Hematopoietic multipotent progenitor cell treated with erythropoietin and hydrocortisone succinate and interleukin-3 and kit ligand, for 8 days (in vitro differentiated cells): ENCODE measurements at regions not wholly inside any gene's neighbourhood (a gene's known extent, or its start where the extent isn't known, plus 50 kb on each side); places are given as distances from the start of the nearest gene placed in this dataset.

Experiments used
- DNase-seq: peaks from one replicate; pipeline ENCODE4 v3.0.0-alpha.2; 2015

- DNase-seq: no peak
Observed at GRCh38 chr2:12300019-12300602, 416.6 kb upstream of the TRIB2 start.

- DNase-seq: no peak
Observed at GRCh38 chr2:12300927-12301326, 415.8 kb upstream of the TRIB2 start.

- DNase-seq: no peak
Observed at GRCh38 chr2:12302140-12302539, 414.6 kb upstream of the TRIB2 start.

DNA sequence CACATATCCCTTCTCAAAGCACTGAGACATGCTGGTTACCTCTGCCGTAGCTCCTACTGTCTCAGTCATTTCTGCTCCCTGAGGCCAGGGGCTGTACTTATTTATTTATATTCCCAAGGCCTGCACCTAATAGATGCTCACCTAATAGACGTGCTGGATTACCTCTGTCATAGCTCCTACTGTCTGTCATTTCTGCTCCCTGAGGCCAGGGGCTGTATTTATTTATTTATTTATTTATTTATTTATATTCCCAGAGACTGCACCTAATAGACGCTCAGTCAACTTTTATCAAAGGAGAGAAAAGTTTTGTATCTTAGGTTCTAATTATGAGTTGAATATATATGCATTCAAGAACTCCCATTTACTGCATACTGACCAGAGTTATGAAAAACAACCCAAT lies 414.0 kb upstream of the TRIB2 start:
- DNase-seq: no peak

DNA sequence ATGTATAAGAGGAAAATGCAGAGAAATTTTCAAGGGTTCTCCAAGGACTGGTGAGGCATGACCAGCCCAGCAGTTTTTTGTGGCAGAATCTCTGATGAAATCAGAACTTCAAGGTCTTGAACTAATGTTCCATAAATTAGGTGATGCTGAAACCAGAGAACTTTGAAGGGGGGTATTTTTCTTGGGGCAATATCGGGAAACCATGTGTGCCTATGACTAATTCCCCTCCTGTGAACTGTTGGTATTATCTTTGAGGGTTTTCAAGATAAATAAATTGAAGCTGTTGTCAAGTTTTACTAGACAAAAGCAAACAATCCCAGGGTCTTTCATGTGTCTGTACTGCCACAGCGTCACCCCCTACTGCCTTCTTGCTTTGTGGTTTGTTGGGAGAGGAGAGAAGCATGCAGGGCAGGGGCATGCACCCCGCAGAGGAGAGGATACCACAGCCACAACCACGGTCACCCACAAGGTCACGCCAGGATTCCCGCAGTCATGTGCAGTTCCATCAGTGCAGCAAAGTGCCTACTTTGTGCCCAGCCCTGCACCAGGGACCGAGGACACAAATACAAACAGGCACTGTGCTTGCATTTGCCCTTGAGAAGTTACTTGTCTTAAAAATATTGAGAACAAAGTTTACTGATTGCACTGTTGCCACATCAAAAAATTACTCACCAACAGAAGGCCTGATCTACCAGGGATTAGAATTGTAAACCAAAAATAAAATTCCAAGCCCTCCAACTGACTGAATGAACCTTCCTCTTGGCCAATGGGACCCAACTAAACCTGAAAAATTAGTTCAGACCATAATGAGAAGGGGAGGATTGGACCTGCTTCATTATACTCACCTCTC lies 413.3 kb upstream of the TRIB2 start:
- DNase-seq: peak; percentile 17

- DNase-seq: no peak
Observed at GRCh38 chr2:12304564-12305171, 412.1 kb upstream of the TRIB2 start.

DNA sequence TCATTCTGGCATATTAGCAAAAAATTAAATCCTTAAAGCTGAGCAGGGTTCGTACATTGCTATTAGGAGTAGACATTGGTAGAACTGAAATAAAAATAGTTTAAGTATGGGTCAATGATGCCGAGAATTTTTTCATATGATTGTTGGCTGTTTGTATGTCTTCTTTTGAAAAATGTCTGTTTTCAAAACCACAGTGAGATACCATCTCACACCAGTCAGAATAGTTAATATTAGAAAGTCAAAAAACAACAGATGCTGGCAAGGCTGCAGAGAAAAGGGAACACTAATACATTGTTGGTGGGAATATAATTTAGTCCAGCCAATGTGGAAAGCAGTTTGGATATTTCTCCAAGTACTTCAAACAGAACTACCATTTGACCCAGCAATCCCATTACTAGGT lies 410.8 kb upstream of the TRIB2 start:
- no peak for DNase-seq

GRCh38 chr2:12310399-12310798 lies 406.3 kb upstream of the TRIB2 start:
- no peak for DNase-seq

DNA sequence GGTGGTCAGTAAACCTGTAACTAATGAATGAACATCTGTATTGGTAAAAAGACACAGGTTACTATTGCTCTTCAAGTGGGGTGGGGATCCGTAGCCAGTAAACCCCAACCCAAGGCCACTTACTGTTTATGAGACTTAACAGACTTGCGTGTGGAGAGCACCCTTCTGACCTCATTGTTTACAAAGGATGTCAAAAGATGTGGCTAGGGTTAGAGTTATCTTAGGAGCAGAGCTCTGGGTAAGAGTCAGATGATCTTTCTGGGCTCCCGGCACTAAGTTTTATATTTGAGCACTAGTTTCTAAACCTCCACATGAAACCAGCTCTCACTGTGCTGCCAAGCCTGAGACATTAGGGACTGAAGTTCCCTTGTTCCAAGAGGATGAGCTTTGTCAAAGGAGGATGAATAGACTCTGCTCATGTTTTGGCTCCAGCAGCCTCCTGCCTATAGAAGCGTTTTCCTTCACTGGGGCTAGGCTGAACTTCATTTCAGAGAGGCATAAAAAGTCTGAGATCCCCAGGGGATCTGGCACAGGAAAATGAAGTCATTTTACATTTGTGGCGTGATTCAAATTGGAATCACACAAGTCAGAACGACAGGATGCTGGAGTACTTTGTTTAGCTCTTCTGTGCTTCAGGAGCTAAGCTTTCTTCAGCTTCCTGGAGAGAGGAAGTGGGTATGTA lies 403.1 kb upstream of the TRIB2 start:
- no peak for DNase-seq

- DNase-seq: no peak
Observed at GRCh38 chr2:12314127-12314760, 402.5 kb upstream of the TRIB2 start.

DNA sequence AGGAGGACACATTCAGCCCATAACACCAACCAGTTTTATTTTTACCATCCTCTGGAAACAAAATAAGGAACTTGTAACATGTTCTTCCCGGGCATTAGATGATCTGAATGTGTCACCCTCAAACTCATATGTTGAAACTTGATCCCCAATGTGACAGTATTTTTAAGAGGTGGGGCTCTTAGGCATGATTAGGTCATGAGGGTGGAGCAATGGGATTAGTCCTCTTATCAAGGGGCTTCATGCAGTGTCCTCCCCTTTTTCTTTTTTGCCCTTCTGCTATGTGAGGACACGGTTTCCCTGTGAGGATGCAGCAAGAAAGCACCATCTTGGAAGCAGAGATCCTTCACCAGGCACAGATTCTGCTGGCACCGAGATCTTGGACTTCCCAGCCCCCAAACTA lies 401.5 kb upstream of the TRIB2 start:
- DNase-seq: peak; percentile 19

- DNase-seq: no peak
Observed at GRCh38 chr2:12316476-12316875, 400.3 kb upstream of the TRIB2 start.

- DNase-seq: no peak
Observed at GRCh38 chr2:12317286-12317685, 399.4 kb upstream of the TRIB2 start.

- no peak for DNase-seq
Observed at GRCh38 chr2:12317814-12318426, 398.8 kb upstream of the TRIB2 start.

- no peak for DNase-seq
Observed at GRCh38 chr2:12318427-12319057, 398.2 kb upstream of the TRIB2 start.

GRCh38 chr2:12320027-12320734 lies 396.6 kb upstream of the TRIB2 start:
- DNase-seq: no peak

- DNase-seq: no peak
Observed at GRCh38 chr2:12320991-12321641, 395.6 kb upstream of the TRIB2 start.

- no peak for DNase-seq
Observed at GRCh38 chr2:12321886-12322285, 394.9 kb upstream of the TRIB2 start.

DNA sequence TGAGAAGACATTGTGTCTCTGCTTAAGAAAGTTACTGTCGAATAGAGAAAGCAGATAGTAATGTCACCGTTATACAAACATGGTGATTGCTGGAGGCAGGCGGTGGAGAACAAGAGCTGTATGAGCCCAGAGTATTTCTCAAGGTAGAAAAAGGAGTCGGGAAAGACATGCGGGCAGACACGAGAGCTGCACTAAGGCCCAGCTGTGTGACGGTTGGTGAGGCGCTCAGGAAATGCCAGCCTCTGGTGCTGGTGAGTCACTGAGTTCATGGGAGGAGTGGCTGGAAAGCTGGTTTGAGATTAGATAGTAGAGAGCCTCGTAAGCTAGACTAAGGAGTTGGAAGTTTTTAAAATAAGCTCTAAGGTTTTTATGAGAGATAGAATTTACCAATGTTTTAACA lies 390.9 kb upstream of the TRIB2 start:
- DNase-seq: peak; percentile 88

GRCh38 chr2:12326449-12327190 lies 390.1 kb upstream of the TRIB2 start:
- no peak for DNase-seq
